Right atrium auricular region (tissue), 2 donors: ENCODE measurements at regions not wholly inside any gene's neighbourhood (a gene's known extent, or its start where the extent isn't known, plus 50 kb on each side); places are given as distances from the start of the nearest gene placed in this dataset.

Source experiments
- DNase-seq: peaks from one replicate; pipeline ENCODE4 v3.0.0-alpha.2; 2019; ENCODE audit warnings: low spot score
- H3K27ac ChIP-seq, 2 donors: fragments of 200-600 bp; sonication (generic); 1 replicate in 1 of 2; 2 replicates in 1 of 2; pipeline ENCODE4 v1.5.1; 2016 to 2019
- H3K27me3 ChIP-seq, 2 donors: fragments of 200-600 bp; sonication (generic); one replicate each; pipeline versions ENCODE4 v1.5.1 to v1.6.0; 2017 to 2019
- H3K36me3 ChIP-seq: fragments of 200-600 bp; sonication (generic); one replicate; pipeline ENCODE4 v1.5.1; 2016
- H3K4me1 ChIP-seq, 2 donors: fragments of 200-600 bp; sonication (generic); one replicate each; pipeline versions ENCODE4 v1.5.1 to v1.6.0; 2017 to 2019
- H3K4me3 ChIP-seq, 2 donors: fragments of 200-600 bp; sonication (generic); 1 replicate in 1 of 2; 2 replicates in 1 of 2; pipeline ENCODE4 v1.5.1; 2017 to 2019; ENCODE audit warnings: mild to moderate bottlenecking in 1 of 2, moderate library complexity in 1 of 2
- H3K9me3 ChIP-seq, 2 donors: fragments of 200-600 bp; sonication (generic); one replicate each; pipeline ENCODE4 v1.5.1; 2019
- TF ChIP-seq, protein P1 (sequence below), 2 donors: fragments of 200-600 bp; sonication (generic); IDR thresholded peaks; one replicate each; pipeline ENCODE4 v1.5.1; 2019; ENCODE audit warnings: antibody characterized with exemption in 2 of 2

DNA sequence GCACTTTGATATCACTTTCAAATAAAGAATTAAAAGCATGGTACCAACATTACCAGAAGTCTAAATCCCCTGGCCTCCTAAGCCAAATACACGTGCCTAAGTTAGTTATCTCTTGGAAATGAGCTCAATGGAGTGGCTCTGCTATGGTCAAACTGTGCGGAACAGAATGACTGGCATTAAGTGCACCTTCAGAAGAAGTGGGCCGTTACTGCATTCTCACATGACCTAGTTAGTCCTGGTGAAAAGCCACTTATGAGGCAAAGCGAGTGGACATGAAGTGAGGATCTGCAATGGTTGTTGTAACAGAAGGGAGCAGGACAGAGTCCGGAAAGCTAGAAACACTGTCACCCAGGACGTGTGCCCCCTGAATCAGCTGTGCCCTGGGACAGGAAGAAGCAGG lies 633.1 kb downstream of the IRX1 start:
- H3K27ac ChIP-seq: no peak overlapping the region
- no peak for DNase-seq
- peaks cover 0 to 3% of the 10 kb centered on the region in 2 donors for H3K9me3 ChIP-seq
- no peak overlapping the region for H3K4me3 ChIP-seq
- no peaks in the 10 kb centered on the region for H3K27me3 ChIP-seq
- TF ChIP-seq, protein P1, sequence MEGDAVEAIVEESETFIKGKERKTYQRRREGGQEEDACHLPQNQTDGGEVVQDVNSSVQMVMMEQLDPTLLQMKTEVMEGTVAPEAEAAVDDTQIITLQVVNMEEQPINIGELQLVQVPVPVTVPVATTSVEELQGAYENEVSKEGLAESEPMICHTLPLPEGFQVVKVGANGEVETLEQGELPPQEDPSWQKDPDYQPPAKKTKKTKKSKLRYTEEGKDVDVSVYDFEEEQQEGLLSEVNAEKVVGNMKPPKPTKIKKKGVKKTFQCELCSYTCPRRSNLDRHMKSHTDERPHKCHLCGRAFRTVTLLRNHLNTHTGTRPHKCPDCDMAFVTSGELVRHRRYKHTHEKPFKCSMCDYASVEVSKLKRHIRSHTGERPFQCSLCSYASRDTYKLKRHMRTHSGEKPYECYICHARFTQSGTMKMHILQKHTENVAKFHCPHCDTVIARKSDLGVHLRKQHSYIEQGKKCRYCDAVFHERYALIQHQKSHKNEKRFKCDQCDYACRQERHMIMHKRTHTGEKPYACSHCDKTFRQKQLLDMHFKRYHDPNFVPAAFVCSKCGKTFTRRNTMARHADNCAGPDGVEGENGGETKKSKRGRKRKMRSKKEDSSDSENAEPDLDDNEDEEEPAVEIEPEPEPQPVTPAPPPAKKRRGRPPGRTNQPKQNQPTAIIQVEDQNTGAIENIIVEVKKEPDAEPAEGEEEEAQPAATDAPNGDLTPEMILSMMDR (IDR thresholded peaks at IDR 0.05): no peak
- no peaks in the 10 kb centered on the region for H3K36me3 ChIP-seq
- H3K4me1 ChIP-seq: no peaks in the 10 kb centered on the region

DNA sequence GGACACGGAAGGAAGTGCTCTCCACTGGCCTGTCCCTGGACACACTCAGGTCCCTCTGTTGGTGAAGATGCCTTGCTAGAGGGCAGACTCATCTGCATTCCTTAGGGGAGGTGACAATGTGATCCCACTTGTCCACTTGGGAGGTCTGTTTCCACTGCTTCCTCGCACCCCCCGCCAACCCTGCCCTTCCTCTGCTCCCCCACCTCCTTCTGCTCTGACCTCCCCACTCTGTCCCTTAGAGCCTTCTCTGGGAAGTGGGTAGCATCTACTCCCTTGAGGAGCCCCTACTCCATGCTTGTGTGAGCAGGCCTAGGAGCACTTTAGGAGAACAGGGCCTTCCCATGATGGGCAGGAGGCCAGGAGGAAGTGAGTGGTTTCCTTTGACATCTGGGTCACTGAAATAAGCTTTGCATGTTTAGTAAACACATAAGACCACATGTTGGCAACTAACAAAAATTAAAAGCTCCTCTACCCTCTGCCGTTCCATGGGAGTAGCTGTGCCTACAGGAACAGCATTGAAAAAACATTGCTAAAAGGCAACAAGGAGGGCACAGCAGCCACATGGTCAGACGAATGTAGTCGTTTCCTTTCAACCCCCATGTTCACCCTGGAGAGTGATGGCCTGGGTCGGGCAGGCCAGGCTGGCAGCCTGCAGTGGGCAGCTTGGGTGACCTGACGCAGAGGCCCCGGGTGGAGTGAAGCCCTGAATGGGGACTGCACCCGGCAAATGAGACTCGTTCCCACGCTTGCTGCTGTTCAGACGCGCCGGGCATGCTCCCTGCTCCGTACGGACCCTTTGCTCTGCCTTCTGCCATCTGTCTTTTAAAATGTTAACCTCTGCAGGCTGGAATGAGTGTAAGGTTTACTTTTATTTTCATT lies 634.0 kb downstream of the IRX1 start:
- no peak for DNase-seq
- TF ChIP-seq, protein P1 (IDR thresholded peaks at IDR 0.05): no peak
- H3K36me3 ChIP-seq: no peaks in the 10 kb centered on the region
- no peak overlapping the region for H3K27ac ChIP-seq
- no peaks in the 10 kb centered on the region for H3K4me1 ChIP-seq
- H3K4me3 ChIP-seq: no peak overlapping the region
- H3K9me3 ChIP-seq: peaks cover 0 to 13% of the 10 kb centered on the region in 2 donors
- H3K27me3 ChIP-seq: no peaks in the 10 kb centered on the region

DNA sequence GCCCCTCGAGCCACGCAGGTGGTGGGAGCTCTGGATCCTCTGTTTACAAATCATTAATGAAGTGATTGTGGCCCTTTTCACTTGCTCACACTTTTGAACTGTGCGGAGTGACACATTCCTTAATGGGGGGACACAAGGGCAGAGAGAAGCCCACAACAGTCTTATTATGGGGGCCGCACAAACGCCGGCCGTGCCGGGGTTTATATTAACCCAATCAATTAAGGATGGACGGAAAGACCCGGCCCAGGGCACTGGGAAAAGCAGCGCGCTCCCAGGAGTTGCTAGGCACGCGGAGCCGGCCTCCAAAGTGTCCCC lies 634.8 kb downstream of the IRX1 start:
- no peak for DNase-seq
- TF ChIP-seq, protein P1 (IDR thresholded peaks at IDR 0.05): no peak
- Histone ChIP-seq H3K27ac (no peak overlapping the region), H3K9me3 (peaks cover 0 to 20% of the 10 kb centered on the region in 2 donors), H3K36me3 (no peaks in the 10 kb centered on the region), H3K4me3 (no peak overlapping the region), H3K4me1 (no peaks in the 10 kb centered on the region), H3K27me3 (no peaks in the 10 kb centered on the region)

DNA sequence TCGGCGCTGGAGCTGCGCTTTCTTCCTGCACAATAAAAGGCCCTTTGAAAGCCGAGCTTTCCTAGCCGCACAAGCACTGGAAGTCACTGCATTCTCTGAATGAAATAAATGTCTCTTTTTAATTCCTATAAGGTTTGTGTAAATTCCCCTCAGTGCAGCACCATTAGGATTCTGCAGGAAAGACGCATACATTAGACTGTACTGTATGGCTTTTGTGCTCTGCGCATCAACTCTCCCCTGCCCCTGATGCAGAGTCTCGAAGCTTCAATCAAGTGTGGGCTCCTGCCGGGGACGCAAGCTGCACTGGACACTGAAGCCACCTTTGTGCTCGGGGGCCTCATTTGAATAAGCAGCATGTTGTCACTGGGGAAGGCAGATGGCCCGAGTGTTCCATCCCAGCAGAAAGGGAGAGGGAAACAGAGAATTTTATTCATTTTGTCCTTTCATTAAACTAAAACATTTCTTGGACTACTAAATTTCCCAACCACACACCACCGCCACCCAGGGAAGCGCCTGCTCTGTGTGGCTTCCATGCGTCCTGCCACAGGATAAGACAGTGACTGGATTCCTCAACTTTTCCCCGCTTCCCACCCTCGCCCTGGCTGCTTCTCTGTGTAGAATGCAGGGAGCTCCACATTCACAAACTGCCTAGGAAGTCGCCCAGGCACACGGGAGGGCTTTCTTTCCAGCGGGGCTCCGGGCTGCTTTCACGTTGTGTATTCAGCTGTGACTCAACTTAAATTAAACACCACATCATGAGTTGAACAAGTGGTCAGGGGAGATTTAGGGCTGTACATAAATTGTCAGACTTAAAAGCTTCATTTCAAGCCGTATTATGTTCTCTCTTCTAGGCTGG lies 635.4 kb downstream of the IRX1 start:
- Histone ChIP-seq H3K27me3 (no peaks in the 10 kb centered on the region), H3K4me1 (no peaks in the 10 kb centered on the region), H3K9me3 (peaks cover 0 to 20% of the 10 kb centered on the region in 2 donors), H3K27ac (no peak overlapping the region), H3K36me3 (no peaks in the 10 kb centered on the region), H3K4me3 (no peak overlapping the region)
- TF ChIP-seq, protein P1 (IDR thresholded peaks at IDR 0.05): no peak
- DNase-seq: no peak

DNA sequence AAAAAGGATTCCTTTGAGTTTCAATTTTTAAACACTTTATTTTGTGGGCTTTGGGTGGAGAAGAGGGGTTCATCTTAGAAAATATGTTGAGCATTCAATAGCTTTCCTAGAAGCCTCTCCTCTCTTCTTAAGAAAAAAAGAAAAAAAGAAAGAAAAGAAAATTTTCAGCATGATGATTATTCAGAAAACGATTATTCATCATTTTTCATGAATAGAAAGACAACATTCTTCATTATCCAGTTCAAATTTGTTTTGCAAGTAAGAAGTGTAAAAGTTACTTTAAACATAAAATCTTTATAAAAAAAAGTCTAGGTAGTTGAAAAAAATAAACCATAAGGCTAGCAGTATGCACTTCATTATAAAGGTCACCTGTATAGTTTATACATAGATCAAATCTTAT lies 636.5 kb downstream of the IRX1 start:
- H3K27me3 ChIP-seq: no peaks in the 10 kb centered on the region
- no peak overlapping the region for H3K4me3 ChIP-seq
- H3K27ac ChIP-seq: no peak overlapping the region
- TF ChIP-seq, protein P1 (IDR thresholded peaks at IDR 0.05): no peak
- H3K36me3 ChIP-seq: no peaks in the 10 kb centered on the region
- H3K4me1 ChIP-seq: no peaks in the 10 kb centered on the region
- no peak for DNase-seq
- H3K9me3 ChIP-seq: peaks cover 0 to 20% of the 10 kb centered on the region in 2 donors
